Ishikawa (cell line): ENCODE measurements at regions not wholly inside any gene's neighbourhood (a gene's known extent, or its start where the extent isn't known, plus 50 kb on each side); places are given as distances from the start of the nearest gene placed in this dataset.

ENCODE experiments used
- CEBPB ChIP-seq: IDR thresholded peaks from 2 replicates; pipeline ENCODE4 v1.6.1; 2012
- CREB1 ChIP-seq: IDR thresholded peaks from 2 replicates; pipeline ENCODE4 v1.6.1; 2012; ENCODE audit warnings: low read depth
- EGR1 ChIP-seq: IDR thresholded peaks from 2 replicates; pipeline ENCODE4 v1.6.1; 2012
- EP300 ChIP-seq: IDR thresholded peaks from 2 replicates; pipeline ENCODE4 v1.6.1; 2012; ENCODE audit warnings: borderline replicate concordance
- FOXM1 ChIP-seq: IDR thresholded peaks from 2 replicates; pipeline ENCODE4 v1.6.1; 2012; ENCODE audit warnings: low read depth, borderline replicate concordance
- NFIC ChIP-seq: IDR thresholded peaks from 2 replicates; pipeline ENCODE4 v1.6.1; 2012
- RAD21 ChIP-seq: IDR thresholded peaks from 2 replicates; pipeline ENCODE4 v1.6.1; 2012; ENCODE audit warnings: low read depth
- TAF1 ChIP-seq: IDR thresholded peaks from 2 replicates; pipeline ENCODE4 v1.6.1; 2012; ENCODE audit warnings: low read depth, mild to moderate bottlenecking
- TCF12 ChIP-seq: IDR thresholded peaks from 2 replicates; pipeline ENCODE4 v1.6.1; 2012; ENCODE audit warnings: low read depth
- TEAD4 ChIP-seq: IDR thresholded peaks from 2 replicates; pipeline ENCODE4 v1.6.1; 2012
- YY1 ChIP-seq: IDR thresholded peaks from 2 replicates; pipeline ENCODE4 v1.6.1; 2012; ENCODE audit warnings: low read depth
- ZBTB7A ChIP-seq: IDR thresholded peaks from 2 replicates; pipeline ENCODE4 v1.6.1; 2012; ENCODE audit warnings: low read depth
- TF ChIP-seq, protein P1 (sequence below): IDR thresholded peaks from 2 replicates; pipeline ENCODE4 v1.6.1; 2012; ENCODE audit warnings: low read depth, mild to moderate bottlenecking
- TF ChIP-seq, protein P2 (sequence below): IDR thresholded peaks from 2 replicates; pipeline ENCODE4 v1.6.1; 2012
- TF ChIP-seq, protein P3 (sequence below): IDR thresholded peaks from 2 replicates; pipeline ENCODE4 v1.6.1; 2012

DNA sequence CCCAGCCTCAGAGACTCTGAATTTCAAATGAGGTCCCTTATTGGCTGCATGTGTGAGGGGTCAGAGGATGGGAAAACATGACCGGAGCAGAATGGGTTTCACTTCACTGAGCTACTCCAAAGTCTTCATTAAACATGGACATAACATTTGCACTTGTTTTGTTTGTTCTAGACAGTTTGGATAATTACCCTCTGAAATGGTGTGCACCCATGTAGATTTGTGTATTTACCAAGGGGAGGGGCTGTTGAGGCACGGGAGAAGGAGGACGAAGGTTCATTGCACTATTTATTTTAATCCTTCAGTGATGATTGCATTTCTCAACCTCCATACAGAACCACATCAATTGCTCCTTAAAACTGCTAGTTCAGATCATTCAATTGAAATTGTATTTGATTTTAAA, 364.2 kb downstream of the TFAP2B start:
- TF ChIP-seq CEBPB (no peak), RAD21 (no peak), TAF1 (no peak), YY1 (no peak), FOXM1 (no peak), EGR1 (no peak), EP300 (no peak), ZBTB7A (no peak), TEAD4 (no peak), NFIC (no peak), CREB1 (no peak), TCF12 (no peak)
- TF ChIP-seq, protein P1, sequence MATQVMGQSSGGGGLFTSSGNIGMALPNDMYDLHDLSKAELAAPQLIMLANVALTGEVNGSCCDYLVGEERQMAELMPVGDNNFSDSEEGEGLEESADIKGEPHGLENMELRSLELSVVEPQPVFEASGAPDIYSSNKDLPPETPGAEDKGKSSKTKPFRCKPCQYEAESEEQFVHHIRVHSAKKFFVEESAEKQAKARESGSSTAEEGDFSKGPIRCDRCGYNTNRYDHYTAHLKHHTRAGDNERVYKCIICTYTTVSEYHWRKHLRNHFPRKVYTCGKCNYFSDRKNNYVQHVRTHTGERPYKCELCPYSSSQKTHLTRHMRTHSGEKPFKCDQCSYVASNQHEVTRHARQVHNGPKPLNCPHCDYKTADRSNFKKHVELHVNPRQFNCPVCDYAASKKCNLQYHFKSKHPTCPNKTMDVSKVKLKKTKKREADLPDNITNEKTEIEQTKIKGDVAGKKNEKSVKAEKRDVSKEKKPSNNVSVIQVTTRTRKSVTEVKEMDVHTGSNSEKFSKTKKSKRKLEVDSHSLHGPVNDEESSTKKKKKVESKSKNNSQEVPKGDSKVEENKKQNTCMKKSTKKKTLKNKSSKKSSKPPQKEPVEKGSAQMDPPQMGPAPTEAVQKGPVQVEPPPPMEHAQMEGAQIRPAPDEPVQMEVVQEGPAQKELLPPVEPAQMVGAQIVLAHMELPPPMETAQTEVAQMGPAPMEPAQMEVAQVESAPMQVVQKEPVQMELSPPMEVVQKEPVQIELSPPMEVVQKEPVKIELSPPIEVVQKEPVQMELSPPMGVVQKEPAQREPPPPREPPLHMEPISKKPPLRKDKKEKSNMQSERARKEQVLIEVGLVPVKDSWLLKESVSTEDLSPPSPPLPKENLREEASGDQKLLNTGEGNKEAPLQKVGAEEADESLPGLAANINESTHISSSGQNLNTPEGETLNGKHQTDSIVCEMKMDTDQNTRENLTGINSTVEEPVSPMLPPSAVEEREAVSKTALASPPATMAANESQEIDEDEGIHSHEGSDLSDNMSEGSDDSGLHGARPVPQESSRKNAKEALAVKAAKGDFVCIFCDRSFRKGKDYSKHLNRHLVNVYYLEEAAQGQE = no peak
- TF ChIP-seq, protein P2, sequence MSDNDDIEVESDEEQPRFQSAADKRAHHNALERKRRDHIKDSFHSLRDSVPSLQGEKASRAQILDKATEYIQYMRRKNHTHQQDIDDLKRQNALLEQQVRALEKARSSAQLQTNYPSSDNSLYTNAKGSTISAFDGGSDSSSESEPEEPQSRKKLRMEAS = no peak
- TF ChIP-seq, protein P3, sequence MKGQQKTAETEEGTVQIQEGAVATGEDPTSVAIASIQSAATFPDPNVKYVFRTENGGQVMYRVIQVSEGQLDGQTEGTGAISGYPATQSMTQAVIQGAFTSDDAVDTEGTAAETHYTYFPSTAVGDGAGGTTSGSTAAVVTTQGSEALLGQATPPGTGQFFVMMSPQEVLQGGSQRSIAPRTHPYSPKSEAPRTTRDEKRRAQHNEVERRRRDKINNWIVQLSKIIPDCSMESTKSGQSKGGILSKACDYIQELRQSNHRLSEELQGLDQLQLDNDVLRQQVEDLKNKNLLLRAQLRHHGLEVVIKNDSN = no peak

DNA sequence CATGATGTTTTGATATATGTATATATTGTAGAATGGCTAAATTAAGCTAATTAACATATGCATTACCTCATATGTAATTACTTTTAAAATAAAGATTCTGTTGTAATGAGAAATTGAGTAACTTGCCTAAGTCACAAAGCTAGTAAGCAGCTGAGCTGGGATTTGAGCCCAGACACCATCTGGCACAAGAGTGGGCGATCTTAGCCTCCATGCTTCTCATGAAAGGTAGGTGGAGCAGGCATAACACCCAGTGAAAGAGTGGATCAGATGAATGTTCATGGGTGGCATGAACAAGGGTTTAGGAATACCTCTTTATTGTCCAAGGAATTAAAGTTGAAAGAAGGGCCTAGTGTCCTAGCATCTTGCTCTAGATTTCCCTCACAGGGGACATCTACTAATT, 365.4 kb downstream of the TFAP2B start:
- TF ChIP-seq CEBPB (no peak), TCF12 (no peak), ZBTB7A (no peak), EGR1 (no peak), TEAD4 (no peak), YY1 (no peak)
- TF ChIP-seq, protein P2 = no peak

DNA sequence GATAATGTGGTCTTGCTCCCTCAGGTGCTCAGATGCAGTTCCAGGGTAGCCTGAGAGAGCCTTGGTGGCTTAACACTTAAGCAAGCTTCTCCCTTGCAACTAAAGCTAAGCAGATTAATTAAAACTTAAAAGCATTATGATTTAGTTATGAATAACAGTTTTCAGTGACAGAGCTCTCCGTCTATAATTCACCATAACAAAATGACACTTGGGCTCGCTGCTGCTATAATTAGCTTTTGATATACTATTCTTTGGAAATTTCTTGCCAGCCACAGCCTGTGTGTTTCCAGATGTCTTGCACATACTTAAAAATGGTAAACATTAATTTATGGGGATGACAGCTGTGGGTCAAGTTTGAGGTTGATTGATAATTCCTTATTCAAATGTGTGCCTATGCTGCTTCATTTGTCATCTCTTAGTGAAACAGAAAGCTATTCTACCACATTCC, 380.5 kb downstream of the TFAP2B start:
- no peak for TF ChIP-seq TAF1
- TF ChIP-seq FOXM1 = no peak
- TF ChIP-seq RAD21 = no peak
- no peak for TF ChIP-seq TEAD4
- no peak for TF ChIP-seq ZBTB7A
- TF ChIP-seq EP300 = no peak
- TF ChIP-seq EGR1 = no peak
- no peak for TF ChIP-seq CREB1
- TF ChIP-seq, protein P2 = no peak
- TF ChIP-seq, protein P3 = no peak
- no peak for TF ChIP-seq CEBPB
- TF ChIP-seq TCF12 = no peak
- TF ChIP-seq, protein P1 = no peak
- TF ChIP-seq YY1 = no peak
- no peak for TF ChIP-seq NFIC

DNA sequence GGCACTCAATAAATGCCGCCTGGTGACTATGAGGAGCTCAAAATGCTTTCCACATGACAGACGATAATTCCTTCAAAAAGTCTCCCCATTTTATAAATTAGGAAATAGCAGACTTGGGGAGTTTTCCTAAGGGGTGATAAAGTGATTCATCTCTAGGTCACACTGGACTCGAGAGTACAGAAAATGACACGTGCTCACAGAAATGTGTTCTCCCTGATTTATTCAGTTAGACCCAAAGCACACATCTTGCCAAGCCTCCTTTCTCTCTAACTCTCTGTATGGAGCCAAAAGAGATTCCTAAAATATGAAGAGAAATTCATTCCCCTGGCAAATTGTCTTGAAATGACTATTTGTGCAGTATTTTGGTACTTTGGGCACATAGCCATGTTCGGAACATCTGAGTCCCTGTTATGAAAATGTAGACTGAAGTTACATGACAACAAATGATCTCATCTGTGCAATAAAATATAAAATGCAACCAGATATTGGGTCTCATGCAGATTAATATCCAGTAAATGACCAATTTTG, 381.1 kb downstream of the TFAP2B start:
- no peak for TF ChIP-seq CEBPB
- TF ChIP-seq TCF12 = no peak
- TF ChIP-seq CREB1 = no peak
- no peak for TF ChIP-seq FOXM1
- TF ChIP-seq TAF1 = no peak
- TF ChIP-seq ZBTB7A = no peak

DNA sequence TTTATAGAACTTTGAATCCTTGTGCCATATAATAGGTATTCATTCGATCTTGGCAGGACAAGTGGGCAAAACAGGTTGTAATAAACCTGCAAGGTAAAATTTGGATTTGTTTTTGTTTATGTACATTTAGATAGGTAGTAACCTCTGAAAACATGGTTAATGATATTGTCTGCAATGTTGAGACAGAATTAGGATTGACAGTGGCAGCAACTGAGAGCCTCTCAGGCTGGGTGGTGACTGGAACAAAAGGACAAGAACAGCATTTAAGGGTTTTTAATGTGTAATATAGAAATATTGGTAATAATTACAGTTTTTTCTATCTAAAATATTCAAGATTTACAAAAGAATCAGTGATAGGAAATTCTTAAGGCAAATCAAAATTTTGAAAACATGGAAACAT, 382.0 kb downstream of the TFAP2B start:
- TF ChIP-seq CREB1 = no peak
- TF ChIP-seq CEBPB = no peak
- no peak for TF ChIP-seq TCF12
- TF ChIP-seq FOXM1 = no peak
- TF ChIP-seq EGR1 = no peak
- TF ChIP-seq NFIC = no peak
- TF ChIP-seq ZBTB7A = no peak
- no peak for TF ChIP-seq RAD21
- no peak for TF ChIP-seq TAF1
- no peak for TF ChIP-seq TEAD4

DNA sequence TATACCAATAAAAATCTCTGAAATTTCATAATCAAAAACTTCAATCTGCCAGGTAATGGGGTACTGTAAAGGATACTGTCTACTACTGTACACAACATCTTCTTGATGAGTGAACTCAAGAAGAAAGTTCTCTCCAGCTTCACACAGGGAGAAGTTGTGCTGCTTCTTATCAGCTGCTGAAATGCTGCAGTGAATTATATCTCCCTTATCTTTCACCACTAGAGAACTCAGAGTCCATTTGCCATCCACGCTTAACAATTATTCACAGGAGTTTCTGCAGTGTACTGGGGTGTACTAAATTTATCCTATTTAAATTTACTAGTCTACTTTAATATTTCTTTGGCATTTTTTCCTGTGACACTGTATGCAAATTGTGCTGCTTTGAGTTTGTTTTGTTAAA, 384.8 kb downstream of the TFAP2B start:
- TF ChIP-seq EGR1 (no peak), TAF1 (no peak), TCF12 (no peak), TEAD4 (no peak), FOXM1 (no peak)
- TF ChIP-seq, protein P1 = no peak
- TF ChIP-seq, protein P2 = no peak
